ENCODE measurements at regions not wholly inside any gene's neighbourhood (a gene's known extent, or its start where the extent isn't known, plus 50 kb on each side); places are given as distances from the start of the nearest gene placed in this dataset.

DNA sequence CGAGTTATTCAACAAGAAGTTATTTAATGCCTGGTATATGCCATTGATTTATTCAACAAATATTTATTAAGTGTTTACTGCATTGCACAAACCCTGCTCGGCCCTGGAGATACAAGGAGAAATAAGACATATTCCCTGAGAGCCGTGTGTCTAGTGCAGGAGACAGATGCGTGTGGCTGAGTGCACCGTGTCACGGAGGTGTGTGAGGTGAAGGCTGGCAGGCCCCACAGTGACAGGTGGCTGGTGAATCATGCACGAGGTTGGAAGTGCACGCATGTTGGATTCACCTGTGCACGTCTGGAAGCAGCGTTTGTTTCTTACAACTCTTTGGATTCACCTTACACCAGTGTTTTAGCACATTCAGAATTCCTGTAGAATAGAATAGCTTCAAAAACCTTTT lies 136.6 kb upstream of the SHH start:
- TF ChIP-seq, protein P1, sequence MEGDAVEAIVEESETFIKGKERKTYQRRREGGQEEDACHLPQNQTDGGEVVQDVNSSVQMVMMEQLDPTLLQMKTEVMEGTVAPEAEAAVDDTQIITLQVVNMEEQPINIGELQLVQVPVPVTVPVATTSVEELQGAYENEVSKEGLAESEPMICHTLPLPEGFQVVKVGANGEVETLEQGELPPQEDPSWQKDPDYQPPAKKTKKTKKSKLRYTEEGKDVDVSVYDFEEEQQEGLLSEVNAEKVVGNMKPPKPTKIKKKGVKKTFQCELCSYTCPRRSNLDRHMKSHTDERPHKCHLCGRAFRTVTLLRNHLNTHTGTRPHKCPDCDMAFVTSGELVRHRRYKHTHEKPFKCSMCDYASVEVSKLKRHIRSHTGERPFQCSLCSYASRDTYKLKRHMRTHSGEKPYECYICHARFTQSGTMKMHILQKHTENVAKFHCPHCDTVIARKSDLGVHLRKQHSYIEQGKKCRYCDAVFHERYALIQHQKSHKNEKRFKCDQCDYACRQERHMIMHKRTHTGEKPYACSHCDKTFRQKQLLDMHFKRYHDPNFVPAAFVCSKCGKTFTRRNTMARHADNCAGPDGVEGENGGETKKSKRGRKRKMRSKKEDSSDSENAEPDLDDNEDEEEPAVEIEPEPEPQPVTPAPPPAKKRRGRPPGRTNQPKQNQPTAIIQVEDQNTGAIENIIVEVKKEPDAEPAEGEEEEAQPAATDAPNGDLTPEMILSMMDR (IDR thresholded peaks at IDR 0.05; ENCODE audit: poor library complexity, severe bottlenecking) = no peak
- no peak for TF ChIP-seq EP300 (conservative IDR thresholded peaks at IDR 0.05; ENCODE audit: poor library complexity, severe bottlenecking)
- no peak for TF ChIP-seq EZH2 (IDR thresholded peaks at IDR 0.05; ENCODE audit: borderline replicate concordance, insufficient read depth, low read length, poor library complexity, severe bottlenecking)
- TF ChIP-seq TAF1 (IDR thresholded peaks at IDR 0.05; ENCODE audit: low read depth) = no peak
- no peak for TF ChIP-seq POLR2AphosphoS5 (IDR thresholded peaks at IDR 0.05)
- no peak for TF ChIP-seq SMC3 (conservative IDR thresholded peaks at IDR 0.05; ENCODE audit: poor library complexity)
- TF ChIP-seq RAD21 (conservative IDR thresholded peaks at IDR 0.05) = no peak

All from neural cell (in vitro differentiated cells).